SIG-M5 treated with dmso at 0.1 percent for 504 hours (cell line): ENCODE measurements at regions not wholly inside any gene's neighbourhood (a gene's known extent, or its start where the extent isn't known, plus 50 kb on each side); places are given as distances from the start of the nearest gene placed in this dataset.
"Not testable (repeated sequence)": the region's sequence is repeated elsewhere in the genome, so short reads cannot be mapped to it uniquely, and the experiment has no call there.

Experiments
- DNase-seq: peaks from one replicate; lab custom pipeline; 2025; ENCODE audit not compliant: unreplicated experiment; lab: John Stamatoyannopoulos, UW

DNA sequence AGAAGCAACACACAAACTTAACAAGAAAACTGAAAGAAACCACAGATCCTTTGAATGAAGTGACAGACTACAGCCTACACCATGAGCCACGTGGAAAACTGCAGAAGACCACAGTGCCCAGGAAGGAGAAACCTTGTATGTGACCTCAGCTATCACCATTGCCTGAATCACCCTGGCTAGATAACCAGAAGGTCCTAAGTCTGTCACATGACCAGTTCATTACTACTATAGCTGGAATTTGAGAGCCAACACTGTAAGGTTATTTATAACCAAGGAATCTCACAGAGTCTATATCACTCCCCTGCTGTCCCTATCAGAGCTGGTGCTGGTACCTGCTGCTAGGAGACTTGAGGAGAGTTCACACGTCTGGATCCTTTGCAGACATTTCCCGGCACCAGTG is 90.3 kb upstream of the FBXL17 start:
- DNase-seq = no peak

DNA sequence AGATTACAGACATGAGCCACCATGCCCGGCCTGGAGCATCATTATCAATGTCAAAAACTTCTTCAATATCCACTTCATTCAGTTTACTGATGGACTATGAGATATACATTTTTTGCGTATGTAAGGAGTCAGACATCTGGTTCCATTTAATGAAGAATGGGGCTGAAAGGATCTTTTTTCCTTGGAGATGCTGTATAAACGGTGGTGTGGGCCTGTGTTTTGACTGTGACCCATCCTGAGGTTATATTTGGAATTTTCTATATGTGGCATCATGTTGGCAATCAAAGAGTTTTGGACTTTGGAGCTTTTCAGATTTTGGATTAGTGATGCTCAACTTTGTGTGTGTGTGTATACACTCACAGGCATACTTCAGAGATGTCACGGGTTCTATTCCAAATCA is 85.7 kb upstream of the FBXL17 start:
- no peak for DNase-seq

DNA sequence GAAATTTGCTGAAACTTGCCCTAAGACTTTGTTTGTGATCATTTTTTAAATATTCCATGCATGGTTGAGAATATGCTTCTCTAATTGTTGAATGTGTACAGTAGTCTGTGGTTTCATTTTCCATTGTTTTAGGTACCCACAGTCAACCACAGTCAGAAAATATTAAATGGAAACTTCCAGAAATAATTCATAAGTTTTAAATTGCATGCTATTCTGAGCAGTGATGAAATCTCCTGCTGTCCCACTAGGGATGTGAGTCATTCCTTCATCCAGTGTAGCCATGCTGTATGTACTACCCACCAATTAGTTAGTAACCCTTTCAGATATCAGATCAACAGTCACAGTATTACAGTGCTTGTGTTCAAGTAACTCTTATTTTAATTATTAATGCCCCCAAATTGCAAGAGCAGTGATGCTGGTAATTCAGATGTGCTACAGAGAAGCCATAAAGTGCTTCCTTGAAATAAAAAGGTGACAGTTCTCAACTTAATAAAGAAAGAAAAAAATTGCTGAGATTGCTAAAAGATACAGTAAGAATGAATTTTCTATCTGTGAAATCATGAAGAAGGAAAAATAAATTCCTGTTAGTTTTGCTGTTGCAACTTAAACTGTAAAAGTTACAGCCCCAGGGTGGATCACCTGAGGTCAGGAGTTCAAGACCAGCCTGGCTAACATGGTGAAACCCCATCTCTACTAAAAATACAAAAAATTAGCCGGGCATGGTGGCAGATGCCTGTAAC is 79.9 kb upstream of the FBXL17 start:
- peak; percentile 44 for DNase-seq

DNA sequence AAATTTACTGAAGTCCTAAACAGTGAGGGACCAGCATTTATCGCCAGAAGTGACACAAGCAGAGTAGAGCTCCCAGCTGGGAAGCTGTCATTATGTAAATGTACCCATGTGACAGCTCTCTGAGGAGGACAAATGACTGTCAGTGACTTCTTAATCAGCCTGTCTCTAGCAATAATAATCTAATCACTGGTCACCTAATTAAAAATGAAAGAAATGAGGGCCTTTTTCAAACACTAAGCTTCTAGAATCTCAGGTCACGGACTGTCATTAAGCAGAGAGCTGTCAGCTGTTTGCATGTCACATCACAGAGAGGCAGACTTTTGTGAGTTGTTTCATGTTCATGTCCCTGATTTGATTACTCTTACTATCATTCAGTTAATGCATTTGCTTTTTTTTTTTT is 77.9 kb upstream of the FBXL17 start:
- DNase-seq = no peak

DNA sequence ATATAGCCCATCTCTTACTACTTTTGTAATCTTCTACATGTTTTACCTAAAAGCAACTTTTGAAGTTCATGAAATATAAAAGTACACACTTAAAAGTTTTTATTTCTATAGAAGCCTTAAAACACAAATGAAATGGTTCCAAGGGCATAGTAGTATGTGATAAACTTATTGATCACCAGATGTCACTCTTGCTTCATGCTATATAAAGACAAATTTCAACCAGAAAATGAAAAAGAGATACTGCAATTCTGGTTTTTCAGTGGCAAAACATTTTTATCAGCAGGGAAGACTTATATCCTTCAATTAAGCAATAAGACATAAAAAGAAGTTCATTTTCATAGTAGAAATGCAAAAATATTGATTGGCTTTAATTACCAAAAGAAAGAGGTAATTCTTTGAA is 69.4 kb upstream of the FBXL17 start:
- no peak for DNase-seq

DNA sequence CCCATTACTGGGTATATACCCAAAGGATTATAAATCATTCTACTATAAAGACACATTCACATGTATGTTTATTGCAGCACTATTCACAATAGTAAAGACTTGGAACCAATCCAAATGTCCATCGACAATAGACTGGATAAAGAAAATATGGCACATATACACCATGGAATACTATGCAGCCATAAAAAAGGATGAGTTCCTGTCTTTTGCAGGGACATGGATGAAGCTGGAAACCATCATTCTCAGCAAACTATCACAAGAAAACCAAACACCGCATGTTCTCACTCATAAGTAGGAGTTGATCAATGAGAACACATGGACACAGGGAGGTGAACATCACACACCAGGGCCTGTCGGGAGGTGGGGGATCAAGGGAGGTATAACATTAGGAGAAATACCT is 62.2 kb upstream of the FBXL17 start:
- DNase-seq = not testable (repeated sequence)

DNA sequence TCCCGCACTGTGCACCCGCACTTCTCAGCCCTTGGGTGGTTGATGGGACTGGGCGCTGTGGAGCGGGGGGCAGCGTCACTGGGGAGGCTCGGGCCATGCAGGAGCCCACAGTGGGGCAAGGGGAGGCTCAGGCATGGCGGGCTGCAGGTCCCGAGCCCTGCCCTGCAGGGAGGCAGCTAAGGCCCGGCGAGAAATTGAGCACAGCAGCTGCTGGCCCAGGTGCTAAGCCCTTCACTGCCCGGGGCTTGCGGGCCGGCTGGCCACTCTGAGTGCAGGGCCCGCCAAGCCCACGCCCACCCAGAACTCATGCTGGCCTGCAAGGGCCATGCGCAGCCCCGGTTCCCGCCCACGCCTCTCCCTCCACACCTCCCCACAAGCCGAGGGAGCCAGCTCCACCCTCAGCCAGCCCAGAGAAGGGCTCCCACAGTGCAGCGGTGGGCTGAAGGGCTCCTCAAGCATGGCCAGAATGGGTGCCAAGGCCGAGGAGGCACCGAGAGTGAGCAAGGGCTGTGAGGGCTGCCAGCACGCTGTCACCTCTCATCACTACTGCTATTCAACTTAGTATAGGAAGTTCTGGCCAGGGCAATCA is 60.3 kb upstream of the FBXL17 start:
- not testable (repeated sequence) for DNase-seq

DNA sequence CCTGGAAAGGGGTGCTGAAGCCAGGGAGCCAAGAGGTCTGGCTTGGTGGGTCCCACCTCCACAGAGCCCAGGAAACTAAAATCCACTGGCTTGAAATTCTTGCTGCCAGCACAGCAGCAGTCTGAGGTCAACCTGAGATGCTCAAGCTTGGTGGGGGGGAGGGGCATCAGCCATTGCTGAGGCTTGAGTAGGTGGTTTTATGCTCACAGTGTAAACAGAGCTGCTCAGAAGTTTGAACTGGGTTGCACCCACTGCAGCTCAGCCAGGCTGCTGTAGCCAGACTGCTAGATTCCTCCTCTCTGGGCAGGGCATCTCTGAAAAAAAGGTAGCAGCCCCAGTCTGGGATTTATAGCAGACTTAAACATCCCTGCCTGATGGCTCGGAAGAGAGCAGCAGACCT is 55.5 kb upstream of the FBXL17 start:
- no peak for DNase-seq

DNA sequence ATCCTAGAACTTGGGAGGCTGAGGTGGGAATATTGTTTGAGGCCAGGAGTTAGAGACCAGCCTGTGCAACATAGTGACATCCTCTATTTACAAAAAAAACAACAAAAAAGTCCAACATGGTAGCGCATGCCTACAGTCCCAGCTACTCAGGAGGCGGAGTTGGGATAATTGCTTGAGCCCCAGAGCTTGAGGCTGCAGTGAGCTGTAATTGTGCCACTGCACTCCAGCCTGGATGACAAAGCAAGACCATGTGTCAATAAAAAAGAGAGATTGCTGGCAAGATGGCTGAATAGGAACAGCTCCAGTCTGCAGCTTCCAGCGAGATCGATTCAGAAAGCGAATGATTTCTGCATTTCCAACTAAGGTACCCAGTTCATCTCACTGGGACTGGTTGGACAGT is 54.8 kb upstream of the FBXL17 start:
- DNase-seq = no peak

DNA sequence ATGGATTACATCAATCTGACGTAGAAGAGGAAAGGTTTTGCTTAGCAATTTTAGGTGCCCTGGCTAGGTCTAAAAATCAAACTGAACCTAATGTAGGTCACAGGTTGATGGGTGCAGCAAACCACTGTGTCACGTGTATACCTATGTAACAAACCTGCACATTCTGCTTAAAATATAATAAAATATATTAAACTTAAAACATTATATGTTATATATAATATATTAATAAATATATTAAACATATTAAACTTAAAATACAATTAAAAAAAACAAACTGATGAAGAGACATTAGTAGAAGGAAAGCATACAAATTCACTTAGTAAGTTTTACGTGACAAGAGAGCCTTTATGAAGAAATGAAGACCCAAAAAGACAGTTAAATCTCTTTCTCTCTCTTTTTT is 51.7 kb upstream of the FBXL17 start:
- DNase-seq = no peak

DNA sequence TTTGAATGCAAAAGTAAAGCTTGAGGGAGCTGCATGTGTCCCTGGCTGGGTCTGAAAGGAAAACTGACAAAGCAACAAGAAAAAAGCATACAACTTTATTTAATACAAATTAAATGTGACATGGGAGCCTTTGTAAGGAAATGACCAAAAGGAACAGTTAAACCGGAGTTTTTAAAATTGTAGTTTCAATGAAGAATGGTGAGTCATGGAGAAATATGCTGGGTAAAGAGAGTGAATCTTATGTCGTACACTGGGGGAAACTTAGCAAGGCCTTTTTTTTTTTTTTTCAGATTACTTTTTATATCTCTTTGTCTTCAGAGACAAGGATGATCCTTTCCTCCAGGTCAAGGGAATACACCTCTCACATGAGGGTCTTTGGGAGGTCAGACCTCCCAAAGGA is 50.1 kb upstream of the FBXL17 start:
- peak; percentile 82 for DNase-seq
